ENCODE measurements at regions not wholly inside any gene's neighbourhood (a gene's known extent, or its start where the extent isn't known, plus 50 kb on each side); places are given as distances from the start of the nearest gene placed in this dataset.

DNA sequence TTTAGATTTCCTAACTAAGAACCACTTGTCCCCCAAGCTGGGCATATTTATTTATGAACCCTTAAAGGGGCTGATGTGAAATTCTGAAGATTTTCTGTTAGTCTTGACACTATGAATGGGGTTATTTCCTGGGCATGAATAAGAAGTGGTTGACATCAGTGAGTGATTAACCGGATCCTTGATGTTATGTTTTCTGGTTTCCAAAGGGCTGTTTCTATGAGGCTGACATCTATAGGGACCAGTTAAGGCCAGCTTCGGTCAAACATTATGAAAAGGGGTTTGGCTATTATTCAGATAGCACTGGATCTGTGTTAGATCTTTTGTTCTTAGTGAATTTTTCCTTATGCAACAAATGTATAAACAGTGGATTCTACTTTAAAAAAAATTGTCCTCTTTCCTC is 443.7 kb upstream of the SPRED2 start:
- Histone ChIP-seq H3K4me1 (no peaks in the 10 kb centered on the region), H3K4me3 (no peak overlapping the region), H3K27ac (no peak overlapping the region), H3K27me3 (no peaks in the 10 kb centered on the region), H3K9me3 (no peaks in the 10 kb centered on the region), H3K36me3 (ENCODE audit: low read depth, missing control alignments) (no peaks in the 10 kb centered on the region)
- DNase-seq, result no peak
- intact Hi-C loops (cut with DNase I; ENCODE audit: low total_unique reads), result no loop called here
- 46 to 76% methylated on average over 2 of the region's 2 CpGs for WGBS, 2 donors
- TF ChIP-seq, protein P1, sequence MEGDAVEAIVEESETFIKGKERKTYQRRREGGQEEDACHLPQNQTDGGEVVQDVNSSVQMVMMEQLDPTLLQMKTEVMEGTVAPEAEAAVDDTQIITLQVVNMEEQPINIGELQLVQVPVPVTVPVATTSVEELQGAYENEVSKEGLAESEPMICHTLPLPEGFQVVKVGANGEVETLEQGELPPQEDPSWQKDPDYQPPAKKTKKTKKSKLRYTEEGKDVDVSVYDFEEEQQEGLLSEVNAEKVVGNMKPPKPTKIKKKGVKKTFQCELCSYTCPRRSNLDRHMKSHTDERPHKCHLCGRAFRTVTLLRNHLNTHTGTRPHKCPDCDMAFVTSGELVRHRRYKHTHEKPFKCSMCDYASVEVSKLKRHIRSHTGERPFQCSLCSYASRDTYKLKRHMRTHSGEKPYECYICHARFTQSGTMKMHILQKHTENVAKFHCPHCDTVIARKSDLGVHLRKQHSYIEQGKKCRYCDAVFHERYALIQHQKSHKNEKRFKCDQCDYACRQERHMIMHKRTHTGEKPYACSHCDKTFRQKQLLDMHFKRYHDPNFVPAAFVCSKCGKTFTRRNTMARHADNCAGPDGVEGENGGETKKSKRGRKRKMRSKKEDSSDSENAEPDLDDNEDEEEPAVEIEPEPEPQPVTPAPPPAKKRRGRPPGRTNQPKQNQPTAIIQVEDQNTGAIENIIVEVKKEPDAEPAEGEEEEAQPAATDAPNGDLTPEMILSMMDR (IDR thresholded peaks at IDR 0.05), result no peak
- TF ChIP-seq POLR2A (IDR thresholded peaks at IDR 0.05), result no peak

DNA sequence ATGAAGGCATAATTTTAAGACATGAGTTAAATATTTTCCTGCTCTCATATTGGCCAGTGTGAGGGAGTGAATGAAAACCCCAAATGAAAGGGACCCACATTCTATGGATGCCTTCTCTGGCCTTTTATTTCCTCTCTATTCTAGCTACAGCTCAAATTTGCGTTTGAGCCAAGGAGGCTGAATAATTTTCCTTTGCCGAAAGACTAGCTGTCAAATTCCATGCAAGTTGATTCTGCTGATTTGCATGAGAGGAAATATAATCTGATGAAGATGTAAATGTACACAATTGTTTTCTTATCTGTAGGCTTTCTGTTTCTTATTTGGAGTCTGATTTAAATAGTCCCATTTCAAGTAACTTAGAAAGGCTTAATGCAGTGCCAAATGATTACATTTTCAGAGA is 438.4 kb upstream of the SPRED2 start:
- H3K27me3 ChIP-seq, result no peaks in the 10 kb centered on the region
- H3K9me3 ChIP-seq, result no peaks in the 10 kb centered on the region
- H3K4me3 ChIP-seq, result no peak overlapping the region
- H3K36me3 ChIP-seq (ENCODE audit: low read depth, missing control alignments), result no peaks in the 10 kb centered on the region
- TF ChIP-seq POLR2A (IDR thresholded peaks at IDR 0.05), result no peak
- 90 to 93% methylated on average over 2 of the region's 2 CpGs for WGBS, 2 donors
- DNase-seq, result no peak
- H3K4me1 ChIP-seq, result no peaks in the 10 kb centered on the region
- no peak overlapping the region for H3K27ac ChIP-seq
- intact Hi-C loops (cut with DNase I; ENCODE audit: low total_unique reads), result no loop called here

DNA sequence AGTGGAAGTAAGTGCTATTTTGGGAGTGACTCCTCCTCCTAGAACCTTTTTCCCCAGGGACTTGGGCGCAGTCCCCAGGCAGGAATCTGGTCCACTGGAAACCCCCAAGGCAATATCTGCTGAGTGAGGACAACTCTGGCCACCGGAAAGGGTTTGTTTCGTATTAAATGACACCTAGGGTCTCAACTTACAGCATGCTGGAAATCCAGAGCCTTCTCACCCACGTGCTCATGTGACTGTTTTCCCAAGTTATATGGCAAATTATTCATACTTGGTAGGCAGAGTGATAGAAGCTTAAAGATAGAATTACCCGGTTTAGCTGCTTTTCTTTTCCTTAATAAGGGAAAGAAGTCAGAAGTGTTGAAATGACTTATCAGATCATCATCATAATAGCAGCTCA is 436.9 kb upstream of the SPRED2 start:
- no peak overlapping the region for H3K4me3 ChIP-seq
- TF ChIP-seq, protein P1 (IDR thresholded peaks at IDR 0.05), result no peak
- TF ChIP-seq POLR2A (IDR thresholded peaks at IDR 0.05), result no peak
- WGBS, 2 donors, result 83 to 87% methylated on average over 5 of the region's 5 CpGs
- DNase-seq, result no peak
- H3K36me3 ChIP-seq (ENCODE audit: low read depth, missing control alignments), result no peaks in the 10 kb centered on the region
- intact Hi-C loops (cut with DNase I; ENCODE audit: low total_unique reads), result no loop called here
- no peak overlapping the region for H3K27ac ChIP-seq
- peaks cover 2% of the 10 kb centered on the region for H3K27me3 ChIP-seq
- no peaks in the 10 kb centered on the region for H3K4me1 ChIP-seq
- no peaks in the 10 kb centered on the region for H3K9me3 ChIP-seq

DNA sequence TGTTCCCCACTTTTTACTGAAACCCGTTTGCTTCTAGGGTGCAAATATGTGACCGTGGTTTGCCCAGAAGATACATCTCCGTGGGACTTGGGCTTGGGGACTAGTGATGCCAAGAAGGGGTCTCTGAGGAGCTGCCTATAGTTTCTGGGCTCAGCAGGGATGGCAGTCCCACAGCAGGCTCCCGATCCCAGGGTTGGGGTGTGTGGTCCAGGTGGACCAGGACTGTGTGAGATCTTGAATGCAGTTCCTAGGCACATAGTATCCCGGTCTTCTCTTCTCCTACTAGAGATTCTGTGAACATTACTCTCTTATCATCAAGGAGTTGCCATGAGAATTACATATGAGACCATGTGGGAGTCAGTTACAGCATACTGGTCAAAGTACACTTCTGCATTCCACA is 435.8 kb upstream of the SPRED2 start:
- Histone ChIP-seq H3K9me3 (no peaks in the 10 kb centered on the region), H3K27ac (no peak overlapping the region), H3K27me3 (peaks cover 2% of the 10 kb centered on the region), H3K4me3 (no peak overlapping the region), H3K4me1 (no peaks in the 10 kb centered on the region), H3K36me3 (ENCODE audit: low read depth, missing control alignments) (no peaks in the 10 kb centered on the region)
- TF ChIP-seq POLR2A (IDR thresholded peaks at IDR 0.05), result no peak
- TF ChIP-seq, protein P1 (IDR thresholded peaks at IDR 0.05), result no peak
- intact Hi-C loops (cut with DNase I; ENCODE audit: low total_unique reads), result no loop called here
- WGBS, 2 donors, result 96 to 98% methylated on average over 5 of the region's 5 CpGs
- no peak for DNase-seq

DNA sequence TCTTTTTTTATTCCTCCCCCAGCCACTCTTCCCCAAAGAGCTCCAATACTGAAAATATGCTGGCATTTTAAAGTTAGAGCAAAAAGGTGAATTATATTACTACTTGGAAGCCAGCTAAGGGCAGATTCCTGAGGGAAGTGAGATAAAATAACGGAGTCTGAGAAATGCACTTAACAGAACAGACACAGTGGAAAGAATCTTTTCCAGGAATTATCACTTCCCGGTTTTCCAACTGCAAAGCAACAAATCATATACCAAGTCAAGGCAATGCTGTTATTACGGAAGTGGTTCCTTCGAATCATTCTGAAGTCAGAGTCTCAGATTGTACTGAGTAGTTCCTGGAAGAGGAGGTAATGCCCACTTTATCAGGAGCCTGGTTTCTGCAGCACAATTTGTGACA is 435.0 kb upstream of the SPRED2 start:
- H3K9me3 ChIP-seq, result no peaks in the 10 kb centered on the region
- intact Hi-C loops (cut with DNase I; ENCODE audit: low total_unique reads), result no loop called here
- H3K27ac ChIP-seq, result no peak overlapping the region
- H3K4me3 ChIP-seq, result no peak overlapping the region
- H3K4me1 ChIP-seq, result no peaks in the 10 kb centered on the region
- no peak for DNase-seq
- TF ChIP-seq, protein P1 (IDR thresholded peaks at IDR 0.05), result no peak
- no peak for TF ChIP-seq POLR2A (IDR thresholded peaks at IDR 0.05)
- peaks cover 2% of the 10 kb centered on the region for H3K27me3 ChIP-seq
- H3K36me3 ChIP-seq (ENCODE audit: low read depth, missing control alignments), result no peaks in the 10 kb centered on the region
- 32 to 49% methylated on average over 4 of the region's 4 CpGs for WGBS, 2 donors
